DMS79 (cell line): ENCODE measurements at regions not wholly inside any gene's neighbourhood (a gene's known extent, or its start where the extent isn't known, plus 50 kb on each side); places are given as distances from the start of the nearest gene placed in this dataset.
"Not testable (repeated sequence)": the region's sequence is repeated elsewhere in the genome, so short reads cannot be mapped to it uniquely, and the experiment has no call there.

Source experiments
- DNase-seq: peaks from one replicate; lab custom pipeline; 2025; lab: John Stamatoyannopoulos, UW

- no peak for DNase-seq
Measured at GRCh38 chr18:39450958-39451357, 1885.4 kb upstream of the CELF4 start.

GRCh38 chr18:39449566-39449965 lies 1884.0 kb upstream of the CELF4 start:
- DNase-seq, result no peak

- DNase-seq, result no peak
Measured at GRCh38 chr18:39448942-39449341, 1883.3 kb upstream of the CELF4 start.

- not testable (repeated sequence) for DNase-seq
Measured at GRCh38 chr18:39444957-39445356, 1879.4 kb upstream of the CELF4 start.

- DNase-seq, result no peak
Measured at GRCh38 chr18:39441648-39442047, 1876.0 kb upstream of the CELF4 start.

GRCh38 chr18:39435996-39436395 lies 1870.4 kb upstream of the CELF4 start:
- no peak for DNase-seq

- no peak for DNase-seq
Measured at GRCh38 chr18:39435209-39435608, 1869.6 kb upstream of the CELF4 start.

- DNase-seq, result no peak
Measured at GRCh38 chr18:39434223-39434920, 1868.8 kb upstream of the CELF4 start.

GRCh38 chr18:39425172-39425850 lies 1859.7 kb upstream of the CELF4 start:
- no peak for DNase-seq

- DNase-seq, result no peak
Measured at GRCh38 chr18:39424261-39424660, 1858.7 kb upstream of the CELF4 start.

- DNase-seq, result no peak
Measured at GRCh38 chr18:39421276-39421675, 1855.7 kb upstream of the CELF4 start.

- no peak for DNase-seq
Measured at GRCh38 chr18:39419315-39419714, 1853.7 kb upstream of the CELF4 start.

GRCh38 chr18:39415471-39415870 lies 1849.9 kb upstream of the CELF4 start:
- no peak for DNase-seq

- no peak for DNase-seq
Measured at GRCh38 chr18:39414009-39414700, 1848.6 kb upstream of the CELF4 start.

GRCh38 chr18:39406941-39407340 lies 1841.3 kb upstream of the CELF4 start:
- DNase-seq, result no peak

- DNase-seq, result no peak
Measured at GRCh38 chr18:39403121-39403520, 1837.5 kb upstream of the CELF4 start.

GRCh38 chr18:39399662-39400061 lies 1834.1 kb upstream of the CELF4 start:
- DNase-seq, result no peak

- no peak for DNase-seq
Measured at GRCh38 chr18:39396168-39396567, 1830.6 kb upstream of the CELF4 start.

- DNase-seq, result no peak
Measured at GRCh38 chr18:39389800-39390379, 1824.3 kb upstream of the CELF4 start.

GRCh38 chr18:39380866-39381265 lies 1815.3 kb upstream of the CELF4 start:
- DNase-seq, result no peak

- DNase-seq, result no peak
Measured at GRCh38 chr18:39380186-39380725, 1814.7 kb upstream of the CELF4 start.

- no peak for DNase-seq
Measured at GRCh38 chr18:39375066-39375465, 1809.5 kb upstream of the CELF4 start.

- DNase-seq, result no peak
Measured at GRCh38 chr18:39371996-39372395, 1806.4 kb upstream of the CELF4 start.
